HG02981 (cell line): ENCODE measurements at regions not wholly inside any gene's neighbourhood (a gene's known extent, or its start where the extent isn't known, plus 50 kb on each side); places are given as distances from the start of the nearest gene placed in this dataset.
"Not testable (repeated sequence)": the region's sequence is repeated elsewhere in the genome, so short reads cannot be mapped to it uniquely, and the experiment has no call there.

Source experiments
- ATAC-seq: cut with Tn5 transposase; IDR thresholded peaks from one replicate; pipeline ENCODE4 v1.9.1; 2021; ENCODE audit warnings: mild to moderate bottlenecking, moderate library complexity; ENCODE audit not compliant: unreplicated experiment

DNA sequence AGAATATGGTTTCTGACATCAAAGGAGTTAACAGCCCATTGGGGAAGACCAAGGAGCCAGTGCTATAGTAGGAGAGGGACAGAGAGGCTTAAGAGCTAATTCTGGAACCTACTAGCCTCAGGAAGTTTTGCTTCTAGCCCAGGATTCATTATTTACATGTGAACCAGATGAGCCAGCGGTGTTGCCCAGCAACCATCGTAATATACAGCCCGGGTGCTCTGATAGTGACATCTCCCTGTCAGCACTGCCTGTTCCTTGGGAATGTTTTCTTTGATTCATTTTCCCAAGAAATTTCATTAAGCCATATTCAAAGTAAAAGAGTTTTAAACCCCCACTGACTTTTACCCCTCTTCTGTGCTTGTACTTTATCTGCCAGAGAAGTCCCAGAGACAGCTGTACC lies 217.4 kb upstream of the ADAMTSL1 start:
- ATAC-seq, result no peak

DNA sequence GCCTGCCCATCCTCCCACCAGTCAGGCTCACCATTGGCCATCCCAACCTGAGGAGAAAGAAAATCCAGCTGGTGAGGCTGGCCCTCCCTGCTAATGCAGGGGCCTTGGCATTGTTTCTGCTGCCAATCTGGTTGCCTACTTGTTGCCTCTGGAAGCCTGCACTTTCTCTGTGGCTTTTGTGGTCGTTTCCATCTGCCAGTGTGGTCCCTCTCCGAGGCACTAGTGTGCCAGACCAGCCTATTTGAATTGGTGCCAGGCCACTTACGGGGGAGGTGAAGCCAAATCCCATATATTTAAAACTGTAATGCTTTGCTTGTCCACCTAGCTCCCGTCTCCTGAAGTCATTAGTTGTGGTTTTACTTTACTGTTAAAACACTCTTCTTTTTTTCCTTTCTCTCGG lies 213.4 kb upstream of the ADAMTSL1 start:
- ATAC-seq, result no peak

DNA sequence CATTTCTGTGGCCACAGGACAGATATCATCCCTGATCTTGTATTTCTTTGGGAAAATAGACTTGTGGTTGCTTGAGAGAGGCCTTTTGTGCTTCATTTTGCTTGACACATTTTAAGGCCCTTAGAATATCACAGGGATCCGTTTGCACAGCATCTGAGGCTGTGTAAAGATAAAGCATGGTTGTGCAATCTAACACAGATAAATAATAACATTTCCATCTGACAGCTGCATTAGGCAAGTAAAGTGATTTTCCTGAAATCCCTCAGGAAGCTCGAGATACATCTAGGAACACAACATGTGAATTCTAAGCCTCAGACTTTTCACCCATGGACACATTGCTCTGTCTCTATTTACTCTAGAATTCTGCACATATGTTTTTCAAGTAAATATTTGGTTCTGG lies 212.8 kb upstream of the ADAMTSL1 start:
- ATAC-seq, result no peak

DNA sequence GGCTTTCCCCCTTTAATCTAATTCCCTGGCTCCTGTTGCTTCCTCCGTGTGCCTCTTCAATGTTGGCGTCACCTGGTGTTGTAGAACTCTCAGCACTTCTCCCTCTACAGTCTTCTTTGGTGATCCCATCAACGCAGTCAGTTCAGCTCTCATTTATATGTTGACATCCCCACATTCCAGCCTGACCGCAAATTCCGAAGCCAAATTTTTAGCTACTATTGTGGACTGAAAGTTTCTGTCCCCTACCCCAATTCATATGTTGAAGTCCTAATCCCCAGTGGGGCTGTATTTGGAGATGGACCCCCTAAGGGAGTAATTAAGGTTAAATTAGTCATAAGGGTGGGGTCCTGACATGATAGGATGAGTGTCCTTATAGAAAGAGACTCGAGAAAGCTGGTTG lies 210.6 kb upstream of the ADAMTSL1 start:
- no peak for ATAC-seq

DNA sequence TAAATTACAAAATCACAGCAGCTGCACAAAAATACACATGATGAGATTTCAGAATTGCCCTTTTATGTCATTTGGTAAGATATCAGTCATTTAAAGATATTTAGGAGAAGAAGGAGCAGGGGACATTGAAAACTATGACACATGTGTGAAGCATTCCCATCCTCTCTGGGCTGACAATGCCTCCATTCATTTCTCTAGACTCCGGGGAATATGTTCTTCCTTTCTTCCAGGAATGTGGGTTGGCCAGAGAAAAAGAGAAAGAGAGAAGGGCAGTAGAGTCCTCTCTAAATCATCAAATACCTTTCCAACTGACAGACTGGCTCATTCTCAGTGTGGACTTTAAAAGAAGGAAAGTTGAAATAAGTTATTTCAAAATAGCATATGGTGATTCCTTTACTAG lies 205.6 kb upstream of the ADAMTSL1 start:
- ATAC-seq, result no peak

DNA sequence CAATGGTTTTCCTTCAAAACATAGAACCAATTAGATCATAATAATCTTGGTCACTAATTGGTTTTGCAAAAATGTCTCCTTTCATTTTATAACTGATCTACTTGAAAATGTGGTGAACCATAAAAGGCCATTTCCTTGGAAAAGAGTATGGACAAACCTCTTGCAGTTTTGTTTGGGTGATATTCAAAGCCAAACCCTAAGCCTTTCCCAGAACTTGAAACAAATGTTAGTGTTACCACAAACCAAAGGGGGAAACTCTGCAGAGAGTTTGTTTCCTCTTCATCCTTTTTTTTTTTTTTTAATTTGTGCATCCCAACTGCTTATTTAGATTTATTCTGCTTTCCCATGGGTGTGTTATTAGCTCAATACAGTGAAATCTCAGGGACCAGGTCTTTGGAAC lies 204.4 kb upstream of the ADAMTSL1 start:
- no peak for ATAC-seq

DNA sequence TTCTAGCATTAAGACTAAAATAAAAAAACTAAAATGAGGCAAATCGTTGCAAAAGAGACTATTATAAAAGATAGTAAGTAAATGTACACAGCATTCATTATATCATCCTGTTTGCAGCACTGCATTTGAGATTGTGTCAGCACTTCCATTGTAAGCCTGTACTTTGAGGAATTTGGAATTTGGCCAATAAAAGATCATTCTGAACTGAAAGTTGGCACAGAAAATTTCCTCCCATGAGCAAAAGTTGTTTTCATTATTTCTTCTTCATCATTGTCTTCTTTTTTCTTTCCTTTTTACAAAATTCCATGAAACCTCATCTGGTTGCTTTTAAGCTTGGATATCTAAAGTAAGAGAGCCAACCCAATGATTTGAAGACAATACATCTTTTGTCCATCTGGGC lies 199.3 kb upstream of the ADAMTSL1 start:
- ATAC-seq, result no peak

DNA sequence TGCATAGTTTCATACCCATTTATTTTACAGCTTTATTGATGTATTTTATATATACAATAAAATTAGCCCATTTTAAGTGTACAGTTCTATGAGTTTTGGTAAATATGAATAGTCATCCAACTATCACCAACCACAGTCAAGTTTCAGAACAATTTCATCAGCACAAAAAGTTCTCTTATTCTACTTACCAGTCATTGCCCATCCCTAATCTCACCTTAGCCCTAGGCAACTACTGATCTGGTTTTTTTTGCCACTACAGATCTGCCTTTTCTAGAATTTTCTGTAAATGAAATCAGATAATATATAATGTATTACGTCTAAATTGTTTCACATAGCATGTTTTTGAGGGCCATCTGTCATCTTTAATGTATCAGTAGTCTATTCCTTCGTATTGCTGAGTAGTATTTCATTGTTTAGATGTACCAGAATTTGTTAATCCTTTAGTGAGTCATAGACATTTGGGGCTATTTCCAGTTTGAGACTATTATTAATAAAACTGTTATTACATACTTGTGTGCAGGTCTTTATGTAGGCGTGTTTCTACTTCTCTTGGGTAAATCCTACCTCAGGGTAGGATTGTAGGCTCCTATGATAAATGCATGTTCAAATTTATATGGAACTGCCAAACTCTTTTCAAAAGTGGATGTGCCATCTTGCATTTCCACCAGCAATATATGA lies 198.5 kb upstream of the ADAMTSL1 start:
- no peak for ATAC-seq

DNA sequence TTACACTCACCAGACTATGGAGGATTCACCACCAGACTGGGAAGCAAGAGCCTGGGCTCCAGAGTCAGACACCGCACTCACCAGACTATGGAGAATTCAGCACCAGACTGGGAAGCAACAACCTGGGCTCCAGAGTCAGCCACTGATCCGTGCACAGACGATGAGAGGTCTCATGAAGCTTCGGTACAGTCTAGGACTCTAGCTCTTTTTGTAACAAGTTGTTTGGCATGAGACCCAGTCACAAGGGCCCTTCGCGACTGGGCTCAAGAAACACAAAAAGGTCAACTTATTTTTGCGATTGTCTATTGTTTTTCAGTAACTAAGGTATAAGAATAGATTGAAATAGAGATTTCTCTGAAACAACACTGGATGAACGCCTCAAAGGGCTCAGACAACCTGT lies 192.7 kb upstream of the ADAMTSL1 start:
- ATAC-seq, result no peak

DNA sequence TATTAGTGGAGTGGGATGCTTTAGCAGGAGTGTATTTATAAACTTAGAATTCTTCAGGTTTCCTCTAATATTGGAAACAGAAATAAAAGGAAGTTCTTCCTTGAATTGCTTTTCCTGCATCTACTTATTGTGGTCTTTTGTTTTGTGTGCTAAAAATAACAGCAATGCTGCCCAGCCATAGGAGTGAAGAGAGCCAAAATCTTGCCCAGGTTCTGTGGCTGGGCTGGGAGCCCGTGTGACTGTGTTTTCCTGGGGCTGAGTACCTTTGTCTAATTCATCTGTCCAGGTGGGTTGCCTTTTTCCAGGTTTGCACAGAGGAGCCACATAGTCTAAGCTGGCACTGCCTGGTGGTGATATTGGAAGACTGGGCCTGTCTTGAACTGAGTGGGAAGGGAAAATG lies 179.7 kb upstream of the ADAMTSL1 start:
- no peak for ATAC-seq

DNA sequence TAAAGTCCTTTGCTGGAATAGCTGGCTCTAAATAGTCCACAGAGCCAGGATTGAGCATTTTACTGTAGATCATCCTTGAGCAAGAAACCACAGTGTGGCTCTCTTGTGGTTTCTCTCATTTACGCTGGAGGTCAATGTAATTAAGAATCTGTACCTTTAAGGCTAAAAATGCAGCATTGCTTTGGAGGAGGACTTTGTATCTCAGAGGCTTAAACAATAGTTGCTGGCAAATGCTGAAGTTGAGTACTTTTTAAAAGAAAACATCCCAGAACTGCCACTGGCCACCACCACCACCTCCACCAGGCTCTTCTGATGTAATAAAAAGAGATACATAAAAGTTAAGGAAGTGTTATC lies 177.3 kb upstream of the ADAMTSL1 start:
- ATAC-seq, result no peak

DNA sequence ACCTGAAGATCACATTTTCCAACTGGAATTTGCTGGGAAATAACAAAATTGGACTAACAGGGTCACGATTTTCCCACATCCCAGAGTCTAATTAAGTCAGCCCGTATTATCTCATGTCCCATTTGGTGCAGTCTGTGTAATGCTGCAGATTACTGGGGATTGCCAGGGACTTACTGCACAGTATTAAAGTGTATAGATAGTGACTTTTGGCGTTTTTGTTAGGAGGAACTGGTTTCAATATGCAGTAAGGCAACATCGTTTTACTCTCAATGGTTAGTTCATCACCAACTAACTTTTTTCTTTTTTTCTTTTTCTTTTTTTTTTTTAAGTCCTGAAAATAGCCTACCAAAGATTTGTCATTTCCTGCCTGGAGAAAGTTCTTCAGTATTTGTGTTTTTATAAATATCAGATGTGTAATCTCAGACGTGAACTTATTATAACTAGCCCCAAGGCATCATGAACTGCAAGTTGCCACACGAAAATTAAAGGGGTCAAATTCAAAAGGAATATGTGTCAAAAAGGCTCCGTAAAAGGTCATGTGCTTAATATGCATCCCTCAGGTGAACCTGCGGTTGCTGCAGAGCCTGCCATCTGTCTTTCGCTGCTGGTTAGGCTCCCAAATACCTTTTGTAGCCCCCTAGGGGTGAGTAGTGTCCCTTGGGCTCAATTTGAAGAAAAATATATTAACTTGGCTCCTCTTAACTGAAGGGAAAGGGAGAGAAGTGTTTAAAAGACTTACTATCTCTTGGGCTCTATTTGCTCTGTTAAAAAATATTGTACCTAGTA lies 176.7 kb upstream of the ADAMTSL1 start:
- no peak for ATAC-seq

DNA sequence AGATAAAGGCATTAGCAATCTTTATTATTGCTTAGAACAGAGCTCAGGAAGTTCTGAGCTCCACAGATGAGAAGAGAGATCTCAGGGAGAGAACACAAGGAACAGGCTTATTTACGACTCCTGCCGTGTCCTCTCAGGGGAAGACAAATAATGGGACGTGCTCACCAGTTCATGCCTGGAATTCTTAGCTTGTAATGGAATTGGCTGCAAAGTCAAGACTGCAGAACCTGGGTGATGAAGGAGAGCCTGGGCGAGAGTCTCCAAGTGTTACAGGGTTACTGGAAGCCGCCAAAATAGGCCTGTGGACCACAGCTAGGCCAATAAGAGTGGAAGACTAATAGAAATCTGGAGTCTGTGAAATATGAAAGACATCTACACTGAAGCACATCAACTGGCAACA lies 174.5 kb upstream of the ADAMTSL1 start:
- no peak for ATAC-seq

DNA sequence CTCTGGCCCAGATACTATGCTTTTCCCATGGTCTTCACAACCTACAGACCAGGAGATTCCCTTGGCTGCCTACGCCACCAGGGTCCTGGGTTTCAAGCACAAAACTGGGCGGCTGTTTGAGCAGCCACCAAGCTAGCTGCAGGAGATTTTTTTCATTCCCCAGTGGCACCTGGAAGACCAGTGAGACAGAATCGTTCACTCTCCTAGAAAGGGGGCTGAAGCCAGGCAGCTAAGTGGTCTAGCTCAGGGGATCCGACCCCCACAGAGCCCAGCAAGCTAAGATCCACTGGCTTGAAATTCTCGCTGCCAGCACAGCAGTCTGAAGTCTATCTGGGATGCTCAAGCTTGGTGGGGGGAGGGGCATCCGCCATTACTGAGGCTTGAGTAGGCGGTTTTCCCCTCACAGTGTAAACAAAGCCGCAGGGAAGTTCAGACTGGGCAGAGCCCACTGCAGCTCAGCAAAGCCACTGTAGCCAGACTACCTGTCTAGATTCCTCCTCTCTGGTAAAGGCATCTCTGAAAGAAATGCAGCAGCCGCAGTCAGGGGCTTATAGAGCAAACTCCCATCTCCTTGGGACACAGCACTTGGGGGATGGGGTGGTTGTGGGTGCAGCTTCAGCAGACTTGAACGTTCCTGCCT lies 168.7 kb upstream of the ADAMTSL1 start:
- ATAC-seq, result not testable (repeated sequence)

DNA sequence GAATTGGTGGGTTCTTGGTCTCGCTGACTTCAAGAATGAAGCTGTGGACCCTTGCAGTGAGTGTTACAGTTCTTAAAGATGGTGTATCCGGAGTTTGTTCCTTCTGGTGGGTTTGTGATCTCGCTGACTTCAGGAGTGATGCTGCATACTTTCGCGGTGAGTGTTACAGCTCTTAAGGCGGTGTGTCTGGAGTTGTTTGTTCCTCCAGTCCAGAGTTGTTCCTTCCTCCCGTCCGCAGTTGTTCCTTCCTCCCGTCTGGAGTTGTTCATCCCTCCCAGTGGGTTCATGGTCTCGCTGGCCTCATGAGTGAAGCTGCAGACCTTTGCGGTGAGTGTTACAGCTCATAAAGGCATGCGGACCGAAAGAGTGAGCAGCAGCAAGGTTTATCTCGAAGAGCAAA lies 159.6 kb upstream of the ADAMTSL1 start:
- no peak for ATAC-seq

DNA sequence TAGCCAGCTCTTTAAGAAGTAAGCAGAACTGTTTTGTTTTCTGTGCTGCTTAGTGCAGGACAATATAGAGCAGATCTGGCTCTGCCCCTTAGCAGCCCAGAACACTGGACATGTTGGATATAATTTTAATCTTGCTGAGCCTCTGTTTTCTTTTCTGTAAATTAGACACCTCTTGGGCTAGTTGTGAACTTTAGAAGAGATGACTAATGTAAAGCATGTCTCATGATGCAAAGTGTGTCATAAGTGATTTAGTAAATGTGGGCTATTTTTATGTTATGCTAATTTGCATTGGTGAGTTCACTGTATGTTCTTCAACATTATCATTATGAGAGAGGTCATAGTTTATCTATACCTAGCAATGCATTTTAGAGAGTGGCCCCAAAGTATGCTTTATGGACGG lies 156.1 kb upstream of the ADAMTSL1 start:
- no peak for ATAC-seq

DNA sequence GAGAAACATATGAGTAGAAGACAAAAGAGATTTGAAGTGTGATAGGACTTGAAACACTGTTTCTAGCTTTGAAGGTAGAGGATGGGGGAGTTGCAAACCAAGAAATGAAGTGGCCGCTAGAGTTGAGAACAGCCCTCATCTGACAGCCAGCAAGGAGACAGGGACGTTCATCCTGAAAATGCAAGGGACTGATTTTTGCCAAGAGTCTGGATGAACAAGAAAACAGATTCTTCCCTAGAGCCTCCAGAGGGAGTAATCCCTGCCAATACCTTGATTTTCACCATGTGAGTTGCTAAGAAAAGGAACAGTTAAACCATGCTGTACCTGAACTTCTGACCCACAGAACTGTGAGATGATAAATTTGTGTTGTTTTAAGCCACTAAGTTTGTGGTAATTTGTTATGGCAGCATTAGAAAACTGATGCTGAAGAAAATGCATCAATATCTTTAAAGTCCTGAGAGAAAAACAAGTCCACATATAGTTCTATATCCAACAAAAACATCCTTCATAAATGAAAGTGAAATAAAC lies 154.0 kb upstream of the ADAMTSL1 start:
- no peak for ATAC-seq

DNA sequence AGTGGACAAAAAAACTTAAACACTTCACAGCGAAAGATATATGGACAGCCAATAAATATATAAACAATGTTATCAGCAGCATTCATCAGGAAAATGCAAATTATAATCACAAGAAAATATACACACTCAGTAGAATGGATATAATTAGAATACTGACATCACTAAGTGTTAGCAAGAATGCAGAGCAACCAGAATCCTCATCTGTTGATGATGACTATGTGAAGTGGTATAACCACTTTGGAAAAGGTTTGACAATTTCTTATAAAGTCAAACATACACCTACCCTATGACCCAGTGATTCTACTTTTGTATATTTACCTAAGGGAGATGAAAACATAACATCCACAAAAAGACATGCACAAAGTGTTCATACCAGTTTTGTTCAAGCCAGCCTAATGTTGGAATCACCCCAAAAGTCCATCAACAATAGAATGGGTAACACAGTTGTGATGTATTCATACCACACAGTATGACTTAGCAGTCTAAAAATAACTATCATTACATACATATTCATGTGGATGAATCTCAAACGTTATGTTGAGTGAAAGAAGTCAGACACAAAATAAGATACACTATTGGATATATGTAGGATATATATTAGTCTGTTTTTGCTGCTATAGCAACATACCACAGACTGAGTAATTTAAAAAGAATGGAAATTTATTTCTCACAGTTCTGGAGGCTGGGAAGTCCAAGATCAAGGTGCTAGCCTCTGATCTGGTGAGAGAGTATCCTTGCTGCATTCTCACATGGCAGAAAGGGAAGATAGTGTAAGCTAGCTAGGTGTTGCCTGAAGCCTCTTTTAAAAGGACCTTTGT lies 148.8 kb upstream of the ADAMTSL1 start:
- ATAC-seq, result no peak

DNA sequence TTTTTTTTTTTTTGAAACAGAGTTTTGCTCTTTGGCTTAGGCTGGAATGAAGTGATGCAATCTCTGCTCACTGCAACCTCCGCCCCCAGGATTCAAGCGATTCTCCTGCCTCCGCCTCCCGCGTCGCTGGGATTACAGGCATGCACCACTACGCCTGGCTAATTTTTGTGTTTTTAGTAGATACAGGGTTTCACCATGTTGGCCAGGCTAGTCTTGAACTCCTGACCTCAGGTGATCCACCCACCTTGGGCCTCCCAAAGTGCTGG lies 148.3 kb upstream of the ADAMTSL1 start:
- ATAC-seq, result not testable (repeated sequence)

DNA sequence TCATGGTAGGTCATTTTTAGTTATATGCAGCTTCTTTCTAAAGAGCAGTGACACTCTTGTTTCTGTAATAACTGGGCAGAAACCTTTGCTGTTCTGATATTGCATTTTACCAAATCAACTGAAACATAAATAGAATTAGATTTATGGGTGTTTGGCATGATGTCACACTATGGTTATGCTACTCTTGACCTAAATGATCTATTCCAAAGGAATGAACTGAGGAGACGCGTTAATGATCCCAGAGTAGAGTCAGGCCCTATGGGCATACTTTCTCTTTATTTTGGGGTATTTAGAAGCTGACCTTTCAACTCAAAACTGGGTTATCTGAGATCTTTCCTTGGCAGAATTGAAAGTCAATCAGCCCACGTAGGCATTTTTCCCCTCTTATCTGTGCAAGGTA lies 146.8 kb upstream of the ADAMTSL1 start:
- no peak for ATAC-seq
